Parathyroid adenoma (tissue), 2 donors: ENCODE measurements at regions not wholly inside any gene's neighbourhood (a gene's known extent, or its start where the extent isn't known, plus 50 kb on each side); places are given as distances from the start of the nearest gene placed in this dataset.
A peak's percentile ranks its signal among the peaks of the same experiment; 100 is the strongest.

Experiments used
- H2AFZ ChIP-seq: fragments of 300-600 bp; sonication (generic); one replicate; pipeline ENCODE4 v1.7.0; 2017; ENCODE audit warnings: antibody characterized with exemption, mild to moderate bottlenecking
- H3K27ac ChIP-seq: fragments of 300-600 bp; sonication (generic); one replicate; pipeline ENCODE4 v1.7.0; 2017
- H3K27me3 ChIP-seq: fragments of 300-600 bp; sonication (generic); one replicate; pipeline ENCODE4 v1.7.0; 2017; ENCODE audit warnings: low read length; ENCODE audit not compliant: control insufficient read depth, insufficient read depth
- H3K36me3 ChIP-seq: fragments of 300-600 bp; sonication (generic); one replicate; pipeline ENCODE4 v1.7.0; 2017; ENCODE audit warnings: low read length; ENCODE audit not compliant: control insufficient read depth, insufficient read depth
- H3K4me1 ChIP-seq: fragments of 300-600 bp; sonication (generic); one replicate; pipeline ENCODE4 v1.7.0; 2017; ENCODE audit warnings: control low read depth
- H3K4me2 ChIP-seq: fragments of 300-600 bp; sonication (generic); one replicate; pipeline ENCODE4 v1.7.0; 2017; ENCODE audit warnings: low read length
- H3K4me3 ChIP-seq: fragments of 300-600 bp; sonication (generic); one replicate; pipeline ENCODE4 v1.7.0; 2017; ENCODE audit warnings: low read depth, low read length
- H3K79me2 ChIP-seq: fragments of 300-600 bp; sonication (generic); one replicate; pipeline ENCODE4 v1.7.0; 2017; ENCODE audit warnings: control low read depth
- H3K9ac ChIP-seq: fragments of 300-600 bp; sonication (generic); one replicate; pipeline ENCODE4 v1.7.0; 2017; ENCODE audit warnings: mild to moderate bottlenecking
- H3K9me3 ChIP-seq: fragments of 300-600 bp; sonication (generic); one replicate; pipeline ENCODE4 v1.7.0; 2017; ENCODE audit warnings: low read length; ENCODE audit not compliant: control insufficient read depth
- TF ChIP-seq, protein P1 (sequence below): fragments of 300-600 bp; sonication (generic); IDR thresholded peaks from one replicate; pipeline ENCODE4 v1.7.0; 2017; ENCODE audit warnings: antibody characterized with exemption, mild to moderate bottlenecking
- donor health status: primary hyperparathyroidism.

GRCh38 chr9:90394871-90395270 is 247.8 kb downstream of the DIRAS2 start:
- Histone ChIP-seq H3K27me3 (no peaks in the 10 kb centered on the region), H3K4me3 (no peak overlapping the region), H3K27ac (no peak overlapping the region), H3K9ac (no peak overlapping the region), H3K4me1 (no peaks in the 10 kb centered on the region), H3K36me3 (no peaks in the 10 kb centered on the region), H3K9me3 (no peaks in the 10 kb centered on the region), H3K79me2 (no peaks in the 10 kb centered on the region), H3K4me2 (no peak overlapping the region), H2AFZ (no peak overlapping the region)
- TF ChIP-seq, protein P1, sequence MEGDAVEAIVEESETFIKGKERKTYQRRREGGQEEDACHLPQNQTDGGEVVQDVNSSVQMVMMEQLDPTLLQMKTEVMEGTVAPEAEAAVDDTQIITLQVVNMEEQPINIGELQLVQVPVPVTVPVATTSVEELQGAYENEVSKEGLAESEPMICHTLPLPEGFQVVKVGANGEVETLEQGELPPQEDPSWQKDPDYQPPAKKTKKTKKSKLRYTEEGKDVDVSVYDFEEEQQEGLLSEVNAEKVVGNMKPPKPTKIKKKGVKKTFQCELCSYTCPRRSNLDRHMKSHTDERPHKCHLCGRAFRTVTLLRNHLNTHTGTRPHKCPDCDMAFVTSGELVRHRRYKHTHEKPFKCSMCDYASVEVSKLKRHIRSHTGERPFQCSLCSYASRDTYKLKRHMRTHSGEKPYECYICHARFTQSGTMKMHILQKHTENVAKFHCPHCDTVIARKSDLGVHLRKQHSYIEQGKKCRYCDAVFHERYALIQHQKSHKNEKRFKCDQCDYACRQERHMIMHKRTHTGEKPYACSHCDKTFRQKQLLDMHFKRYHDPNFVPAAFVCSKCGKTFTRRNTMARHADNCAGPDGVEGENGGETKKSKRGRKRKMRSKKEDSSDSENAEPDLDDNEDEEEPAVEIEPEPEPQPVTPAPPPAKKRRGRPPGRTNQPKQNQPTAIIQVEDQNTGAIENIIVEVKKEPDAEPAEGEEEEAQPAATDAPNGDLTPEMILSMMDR = no peak

GRCh38 chr9:90400091-90400490 is 242.5 kb downstream of the DIRAS2 start:
- TF ChIP-seq, protein P1 = no peak

DNA sequence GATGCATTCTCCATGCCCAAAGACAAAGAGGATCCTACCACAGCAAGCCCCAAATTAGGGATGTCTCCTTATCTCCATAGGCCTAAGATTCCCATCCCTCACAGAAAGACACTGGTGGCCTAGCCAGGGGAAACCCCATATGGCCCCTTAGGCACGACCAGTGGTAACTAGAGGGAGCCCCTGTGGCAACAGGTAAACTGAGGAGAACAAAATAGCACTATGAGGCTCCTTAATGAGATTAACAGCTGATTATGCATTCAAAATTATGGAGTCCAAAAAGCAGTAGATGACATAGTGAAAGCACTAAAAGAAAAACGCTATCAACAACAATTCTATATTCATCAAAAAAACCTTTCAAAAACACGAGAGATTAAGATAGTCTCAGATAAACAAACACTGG is 234.0 kb downstream of the DIRAS2 start:
- Histone ChIP-seq H3K9ac (no peak overlapping the region), H3K4me2 (no peak overlapping the region), H3K9me3 (no peaks in the 10 kb centered on the region), H3K36me3 (no peaks in the 10 kb centered on the region), H3K4me1 (no peaks in the 10 kb centered on the region), H3K79me2 (no peaks in the 10 kb centered on the region), H3K27ac (no peak overlapping the region), H2AFZ (no peak overlapping the region), H3K27me3 (no peaks in the 10 kb centered on the region), H3K4me3 (no peak overlapping the region)
- TF ChIP-seq, protein P1 = no peak

More at GRCh38 chr9:90400091-90400490, 242.5 kb downstream of the DIRAS2 start:
- no peak overlapping the region for H3K9ac ChIP-seq
- H3K4me1 ChIP-seq = no peaks in the 10 kb centered on the region
- H3K36me3 ChIP-seq = no peaks in the 10 kb centered on the region
- no peak overlapping the region for H2AFZ ChIP-seq
- no peak overlapping the region for H3K4me2 ChIP-seq
- H3K4me3 ChIP-seq = no peak overlapping the region
- H3K27ac ChIP-seq = no peak overlapping the region
- no peaks in the 10 kb centered on the region for H3K79me2 ChIP-seq
- H3K9me3 ChIP-seq = no peaks in the 10 kb centered on the region
- no peaks in the 10 kb centered on the region for H3K27me3 ChIP-seq

GRCh38 chr9:90419221-90419851 is 223.3 kb downstream of the DIRAS2 start:
- Histone ChIP-seq H3K27ac (no peak overlapping the region), H3K4me3 (no peak overlapping the region), H3K27me3 (no peaks in the 10 kb centered on the region), H3K4me2 (no peak overlapping the region), H3K36me3 (no peaks in the 10 kb centered on the region), H3K4me1 (no peaks in the 10 kb centered on the region), H3K9me3 (no peaks in the 10 kb centered on the region), H3K9ac (no peak overlapping the region), H2AFZ (no peak overlapping the region), H3K79me2 (no peaks in the 10 kb centered on the region)
- TF ChIP-seq, protein P1 = no peak

DNA sequence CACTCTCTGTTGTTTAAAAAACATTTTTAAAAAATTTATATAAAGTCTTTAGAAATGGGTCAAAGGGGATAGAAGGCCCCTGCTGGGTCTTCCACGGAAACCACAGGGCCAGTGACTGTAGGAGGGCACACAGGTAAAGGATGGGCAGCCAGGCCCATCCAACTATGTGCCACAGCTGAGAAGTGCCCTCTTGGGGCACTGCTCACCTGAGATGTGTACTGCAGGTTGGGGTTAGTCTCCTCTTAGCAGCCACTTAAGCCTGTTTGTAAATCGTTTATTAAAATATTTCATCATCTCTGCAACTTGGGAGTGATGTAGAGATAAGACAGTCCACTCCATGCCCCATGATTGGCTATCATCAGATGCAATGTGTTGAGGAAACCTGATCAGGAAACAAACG is 222.4 kb downstream of the DIRAS2 start:
- Histone ChIP-seq H3K79me2 (no peaks in the 10 kb centered on the region), H3K4me3 (no peak overlapping the region), H3K9me3 (no peaks in the 10 kb centered on the region), H3K27ac (no peak overlapping the region), H3K9ac (no peak overlapping the region), H3K36me3 (no peaks in the 10 kb centered on the region), H3K4me2 (no peak overlapping the region), H3K27me3 (no peaks in the 10 kb centered on the region), H3K4me1 (no peaks in the 10 kb centered on the region), H2AFZ (peak overlapping the region; percentile 69)
- TF ChIP-seq, protein P1 = no peak
